ENCODE measurements at regions not wholly inside any gene's neighbourhood (a gene's known extent, or its start where the extent isn't known, plus 50 kb on each side); places are given as distances from the start of the nearest gene placed in this dataset.

- H3K4me1 Mint-ChIP-seq (ENCODE audit: insufficient read depth, unreplicated experiment), result no peaks in the 10 kb centered on the region
- no peak for DNase-seq (ENCODE audit: unreplicated experiment)
- no peak overlapping the region for H3K4me3 Mint-ChIP-seq (ENCODE audit: unreplicated experiment)
- no peaks in the 10 kb centered on the region for H3K9me3 Mint-ChIP-seq (ENCODE audit: unreplicated experiment)
- CTCF ChIA-PET, result interaction anchor here (1.2 kb wide), 1 partner anchor 282 kb away, joined by 3 read pairs; no protein-coding TSS in a partner anchor
- POLR2A ChIA-PET, result interaction anchor here (0.7 kb wide), 1 partner anchor 137 kb away, joined by 3 read pairs; no protein-coding TSS in a partner anchor
- H3K27me3 Mint-ChIP-seq (ENCODE audit: insufficient read depth, unreplicated experiment), result no peaks in the 10 kb centered on the region
- TF ChIP-seq, protein P1, sequence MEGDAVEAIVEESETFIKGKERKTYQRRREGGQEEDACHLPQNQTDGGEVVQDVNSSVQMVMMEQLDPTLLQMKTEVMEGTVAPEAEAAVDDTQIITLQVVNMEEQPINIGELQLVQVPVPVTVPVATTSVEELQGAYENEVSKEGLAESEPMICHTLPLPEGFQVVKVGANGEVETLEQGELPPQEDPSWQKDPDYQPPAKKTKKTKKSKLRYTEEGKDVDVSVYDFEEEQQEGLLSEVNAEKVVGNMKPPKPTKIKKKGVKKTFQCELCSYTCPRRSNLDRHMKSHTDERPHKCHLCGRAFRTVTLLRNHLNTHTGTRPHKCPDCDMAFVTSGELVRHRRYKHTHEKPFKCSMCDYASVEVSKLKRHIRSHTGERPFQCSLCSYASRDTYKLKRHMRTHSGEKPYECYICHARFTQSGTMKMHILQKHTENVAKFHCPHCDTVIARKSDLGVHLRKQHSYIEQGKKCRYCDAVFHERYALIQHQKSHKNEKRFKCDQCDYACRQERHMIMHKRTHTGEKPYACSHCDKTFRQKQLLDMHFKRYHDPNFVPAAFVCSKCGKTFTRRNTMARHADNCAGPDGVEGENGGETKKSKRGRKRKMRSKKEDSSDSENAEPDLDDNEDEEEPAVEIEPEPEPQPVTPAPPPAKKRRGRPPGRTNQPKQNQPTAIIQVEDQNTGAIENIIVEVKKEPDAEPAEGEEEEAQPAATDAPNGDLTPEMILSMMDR (IDR thresholded peaks at IDR 0.05; ENCODE audit: unreplicated experiment), result no peak
- H3K27ac Mint-ChIP-seq (ENCODE audit: low read depth, unreplicated experiment), result no peak overlapping the region
- no TSS peak for BruUV-seq (replicated peaks)
- H3K36me3 Mint-ChIP-seq (ENCODE audit: insufficient read depth, unreplicated experiment), result no peaks in the 10 kb centered on the region
- intact Hi-C loops (cut with micrococcal nuclease), result no loop called here
Observed at GRCh38 chr2:147327613-147328012, 517.2 kb upstream of the ACVR2A start.

DNA sequence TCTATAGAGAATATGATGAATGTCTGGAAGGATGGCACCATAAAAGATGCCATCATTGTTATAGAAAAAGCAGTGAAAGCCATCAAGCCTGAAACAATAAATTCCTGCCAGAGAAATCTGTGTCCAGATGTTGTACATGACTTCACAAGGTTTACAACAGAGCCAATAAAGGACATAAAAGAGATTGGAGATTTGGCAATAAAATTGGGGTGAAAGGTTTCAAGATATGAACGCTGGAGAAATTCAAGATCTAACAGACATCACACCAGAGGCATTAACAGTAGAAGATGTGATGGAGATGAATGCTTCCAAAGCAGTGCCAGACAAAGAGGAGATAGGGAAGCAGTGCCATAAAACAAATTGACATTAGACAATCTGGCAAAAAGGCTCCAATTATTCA, 518.8 kb upstream of the ACVR2A start:
- no peak overlapping the region for H3K27ac Mint-ChIP-seq (ENCODE audit: low read depth, unreplicated experiment)
- intact Hi-C loops (cut with micrococcal nuclease), result no loop called here
- TF ChIP-seq, protein P1 (IDR thresholded peaks at IDR 0.05; ENCODE audit: unreplicated experiment), result no peak
- H3K4me1 Mint-ChIP-seq (ENCODE audit: insufficient read depth, unreplicated experiment), result no peaks in the 10 kb centered on the region
- no peak for DNase-seq (ENCODE audit: unreplicated experiment)
- BruUV-seq (replicated peaks), result no TSS peak
- H3K4me3 Mint-ChIP-seq (ENCODE audit: unreplicated experiment), result no peak overlapping the region
- H3K9me3 Mint-ChIP-seq (ENCODE audit: unreplicated experiment), result no peaks in the 10 kb centered on the region
- H3K27me3 Mint-ChIP-seq (ENCODE audit: insufficient read depth, unreplicated experiment), result no peaks in the 10 kb centered on the region
- POLR2A ChIA-PET, result no interaction called here
- H3K36me3 Mint-ChIP-seq (ENCODE audit: insufficient read depth, unreplicated experiment), result no peaks in the 10 kb centered on the region
- CTCF ChIA-PET, result interaction anchor here (0.7 kb wide), 1 partner anchor 280 kb away, joined by 3 read pairs; no protein-coding TSS in a partner anchor

DNA sequence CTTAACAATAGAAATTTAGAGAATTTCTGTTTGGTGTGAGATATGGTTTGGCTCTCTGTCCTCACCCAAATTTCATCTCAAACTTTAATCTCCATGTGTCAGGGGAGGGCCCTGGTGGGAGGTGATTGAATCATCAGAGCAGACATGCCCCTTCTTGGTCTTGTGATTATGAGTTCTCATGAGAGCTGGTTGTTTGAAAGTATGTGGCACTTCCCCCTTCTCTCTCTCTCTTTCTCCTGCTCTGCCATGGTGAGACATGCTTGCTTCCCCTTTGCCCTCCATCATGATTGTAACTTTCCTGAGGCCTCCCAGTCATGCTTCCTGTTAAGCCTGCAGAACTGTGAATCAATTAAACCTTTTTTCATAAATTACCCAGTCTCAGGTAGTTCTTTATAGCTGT, 524.7 kb upstream of the ACVR2A start:
- intact Hi-C loops (cut with micrococcal nuclease), result no loop called here
- TF ChIP-seq, protein P1 (IDR thresholded peaks at IDR 0.05; ENCODE audit: unreplicated experiment), result no peak
- POLR2A ChIA-PET, result no interaction called here
- no peaks in the 10 kb centered on the region for H3K36me3 Mint-ChIP-seq (ENCODE audit: insufficient read depth, unreplicated experiment)
- BruUV-seq (replicated peaks), result no TSS peak
- CTCF ChIA-PET, result no interaction called here
- no peaks in the 10 kb centered on the region for H3K4me1 Mint-ChIP-seq (ENCODE audit: insufficient read depth, unreplicated experiment)
- no peak overlapping the region for H3K4me3 Mint-ChIP-seq (ENCODE audit: unreplicated experiment)
- no peak overlapping the region for H3K27ac Mint-ChIP-seq (ENCODE audit: low read depth, unreplicated experiment)
- no peaks in the 10 kb centered on the region for H3K27me3 Mint-ChIP-seq (ENCODE audit: insufficient read depth, unreplicated experiment)
- DNase-seq (ENCODE audit: unreplicated experiment), result no peak
- peaks cover 13% of the 10 kb centered on the region for H3K9me3 Mint-ChIP-seq (ENCODE audit: unreplicated experiment)

GRCh38 chr2:147311058-147311430, 533.8 kb upstream of the ACVR2A start:
- no peaks in the 10 kb centered on the region for H3K27me3 Mint-ChIP-seq (ENCODE audit: insufficient read depth, unreplicated experiment)
- H3K4me3 Mint-ChIP-seq (ENCODE audit: unreplicated experiment), result no peak overlapping the region
- DNase-seq (ENCODE audit: unreplicated experiment), result no peak
- no peaks in the 10 kb centered on the region for H3K4me1 Mint-ChIP-seq (ENCODE audit: insufficient read depth, unreplicated experiment)
- ChIA-PET CTCF (interaction anchor here (0.6 to 0.7 kb wide), 2 partner anchors 20 to 142 kb away, joined by 3 read pairs; no protein-coding TSS in a partner anchor), POLR2A (no interaction called here)
- intact Hi-C loops (cut with micrococcal nuclease), result no loop called here
- H3K9me3 Mint-ChIP-seq (ENCODE audit: unreplicated experiment), result no peaks in the 10 kb centered on the region
- TF ChIP-seq, protein P1 (IDR thresholded peaks at IDR 0.05; ENCODE audit: unreplicated experiment), result no peak
- no peaks in the 10 kb centered on the region for H3K36me3 Mint-ChIP-seq (ENCODE audit: insufficient read depth, unreplicated experiment)
- no peak overlapping the region for H3K27ac Mint-ChIP-seq (ENCODE audit: low read depth, unreplicated experiment)
- no TSS peak for BruUV-seq (replicated peaks)

Data from MCF 10A (cell line).